WERI-Rb-1 (cell line): ENCODE measurements at regions not wholly inside any gene's neighbourhood (a gene's known extent, or its start where the extent isn't known, plus 50 kb on each side); places are given as distances from the start of the nearest gene placed in this dataset.
A peak's percentile ranks its signal among the peaks of the same experiment; 100 is the strongest.

Experiments
- DNase-seq: peaks from one replicate; pipeline ENCODE4 v3.0.0-alpha.2; 2020
- H3K27ac ChIP-seq: fragments of 250-450 bp; sonication (Bioruptor Pico); 2 replicates; pipeline ENCODE4 v1.5.1; 2020; ENCODE audit warnings: mild to moderate bottlenecking, moderate library complexity
- H3K27me3 ChIP-seq: fragments of 250-450 bp; sonication (Bioruptor Pico); 2 replicates; pipeline ENCODE4 v1.5.1; 2021; ENCODE audit warnings: mild to moderate bottlenecking, low read depth, moderate library complexity; ENCODE audit not compliant: insufficient read depth, severe bottlenecking
- H3K36me3 ChIP-seq: fragments of 250-450 bp; sonication (Bioruptor Pico); 2 replicates; pipeline ENCODE4 v1.5.1; 2020; ENCODE audit warnings: mild to moderate bottlenecking, moderate library complexity
- H3K4me3 ChIP-seq: 2 replicates; pipeline ENCODE4 v1.5.1; 2011; ENCODE audit warnings: low read depth, mild to moderate bottlenecking, control low read depth, low read length
- H3K9me3 ChIP-seq: fragments of 250-450 bp; sonication (Bioruptor Pico); 2 replicates; pipeline ENCODE4 v1.5.1; 2021; ENCODE audit warnings: mild to moderate bottlenecking, moderate library complexity; ENCODE audit not compliant: severe bottlenecking
- CTCF ChIP-seq: IDR thresholded peaks from 2 replicates; pipeline ENCODE4 v1.5.1; 2011; ENCODE audit warnings: low read depth, mild to moderate bottlenecking, control low read depth, inconsistent platforms, low read length

GRCh38 chr19:30924069-30924636 lies 425.1 kb downstream of the TSHZ3 start:
- no peak for DNase-seq
- Histone ChIP-seq H3K36me3 (no peaks in the 10 kb centered on the region), H3K4me3 (no peak overlapping the region), H3K27me3 (no peaks in the 10 kb centered on the region), H3K9me3 (peaks cover 5% of the 10 kb centered on the region), H3K27ac (no peak overlapping the region)
- no peak for TF ChIP-seq CTCF

- H3K9me3 ChIP-seq: peaks cover 3% of the 10 kb centered on the region
- no peaks in the 10 kb centered on the region for H3K36me3 ChIP-seq
- TF ChIP-seq CTCF: no peak
- H3K27me3 ChIP-seq: no peaks in the 10 kb centered on the region
- no peak for DNase-seq
- H3K4me3 ChIP-seq: no peak overlapping the region
- H3K27ac ChIP-seq: no peak overlapping the region
These were observed 425.6 kb downstream of the TSHZ3 start for GRCh38 chr19:30923621-30924020.

- no peak for DNase-seq
- no peak for TF ChIP-seq CTCF
- Histone ChIP-seq H3K27me3 (no peaks in the 10 kb centered on the region), H3K27ac (no peak overlapping the region), H3K9me3 (no peaks in the 10 kb centered on the region), H3K4me3 (no peak overlapping the region), H3K36me3 (no peaks in the 10 kb centered on the region)
These were observed 426.1 kb downstream of the TSHZ3 start for GRCh38 chr19:30923096-30923495.

GRCh38 chr19:30920222-30920621 lies 429.0 kb downstream of the TSHZ3 start:
- Histone ChIP-seq H3K9me3 (no peaks in the 10 kb centered on the region), H3K36me3 (no peaks in the 10 kb centered on the region), H3K4me3 (no peak overlapping the region), H3K27me3 (no peaks in the 10 kb centered on the region), H3K27ac (no peak overlapping the region)
- DNase-seq: peak; percentile 15
- no peak for TF ChIP-seq CTCF

GRCh38 chr19:30919737-30920136 lies 429.5 kb downstream of the TSHZ3 start:
- H3K27me3 ChIP-seq: no peaks in the 10 kb centered on the region
- H3K27ac ChIP-seq: no peak overlapping the region
- no peaks in the 10 kb centered on the region for H3K36me3 ChIP-seq
- 0 out of 2 replicates have a peak, but pooled peaks have one; percentile 3 for TF ChIP-seq CTCF
- H3K9me3 ChIP-seq: no peaks in the 10 kb centered on the region
- DNase-seq: no peak
- H3K4me3 ChIP-seq: no peak overlapping the region

GRCh38 chr19:30916238-30916637 lies 433.0 kb downstream of the TSHZ3 start:
- no peak for DNase-seq
- no peak overlapping the region for H3K4me3 ChIP-seq
- H3K36me3 ChIP-seq: no peaks in the 10 kb centered on the region
- no peak for TF ChIP-seq CTCF
- H3K27ac ChIP-seq: no peak overlapping the region
- H3K9me3 ChIP-seq: no peaks in the 10 kb centered on the region
- H3K27me3 ChIP-seq: no peaks in the 10 kb centered on the region
